22Rv1 (cell line): ENCODE measurements at regions not wholly inside any gene's neighbourhood (a gene's known extent, or its start where the extent isn't known, plus 50 kb on each side); places are given as distances from the start of the nearest gene placed in this dataset.
"Not testable (repeated sequence)": the region's sequence is repeated elsewhere in the genome, so short reads cannot be mapped to it uniquely, and the experiment has no call there.

Experiments used
- H3K27ac ChIP-seq: fragments of 450-650 bp; 2 replicates; pipeline ENCODE4 v1.5.1; 2017
- ZFX ChIP-seq: fragments of 450-650 bp; IDR thresholded peaks from 2 replicates; pipeline ENCODE4 v1.6.1; 2017; ENCODE audit warnings: antibody characterized with exemption, borderline replicate concordance
- TF ChIP-seq, protein P1 (sequence below): fragments of 450-650 bp; IDR thresholded peaks from 2 replicates; pipeline ENCODE4 v1.5.1; 2017; ENCODE audit warnings: mild to moderate bottlenecking

GRCh38 chr4:66376921-66377320 is 706.6 kb upstream of the EPHA5 start:
- TF ChIP-seq, protein P1, sequence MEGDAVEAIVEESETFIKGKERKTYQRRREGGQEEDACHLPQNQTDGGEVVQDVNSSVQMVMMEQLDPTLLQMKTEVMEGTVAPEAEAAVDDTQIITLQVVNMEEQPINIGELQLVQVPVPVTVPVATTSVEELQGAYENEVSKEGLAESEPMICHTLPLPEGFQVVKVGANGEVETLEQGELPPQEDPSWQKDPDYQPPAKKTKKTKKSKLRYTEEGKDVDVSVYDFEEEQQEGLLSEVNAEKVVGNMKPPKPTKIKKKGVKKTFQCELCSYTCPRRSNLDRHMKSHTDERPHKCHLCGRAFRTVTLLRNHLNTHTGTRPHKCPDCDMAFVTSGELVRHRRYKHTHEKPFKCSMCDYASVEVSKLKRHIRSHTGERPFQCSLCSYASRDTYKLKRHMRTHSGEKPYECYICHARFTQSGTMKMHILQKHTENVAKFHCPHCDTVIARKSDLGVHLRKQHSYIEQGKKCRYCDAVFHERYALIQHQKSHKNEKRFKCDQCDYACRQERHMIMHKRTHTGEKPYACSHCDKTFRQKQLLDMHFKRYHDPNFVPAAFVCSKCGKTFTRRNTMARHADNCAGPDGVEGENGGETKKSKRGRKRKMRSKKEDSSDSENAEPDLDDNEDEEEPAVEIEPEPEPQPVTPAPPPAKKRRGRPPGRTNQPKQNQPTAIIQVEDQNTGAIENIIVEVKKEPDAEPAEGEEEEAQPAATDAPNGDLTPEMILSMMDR = no peak
- no peak for TF ChIP-seq ZFX

GRCh38 chr4:66376396-66376795 is 706.1 kb upstream of the EPHA5 start:
- TF ChIP-seq, protein P1 = no peak
- no peak for TF ChIP-seq ZFX
- H3K27ac ChIP-seq = no peak overlapping the region

More at GRCh38 chr4:66376921-66377320, 706.6 kb upstream of the EPHA5 start:
- H3K27ac ChIP-seq = no peak overlapping the region

- H3K27ac ChIP-seq = no peak overlapping the region
- TF ChIP-seq, protein P1 = no peak
- no peak for TF ChIP-seq ZFX
These were observed 703.0 kb upstream of the EPHA5 start for GRCh38 chr4:66373268-66373667.

- H3K27ac ChIP-seq = no peak overlapping the region
These were observed 702.4 kb upstream of the EPHA5 start for GRCh38 chr4:66372706-66373105.

GRCh38 chr4:66367043-66367660 is 696.9 kb upstream of the EPHA5 start:
- TF ChIP-seq ZFX = no peak
- TF ChIP-seq, protein P1 = no peak
- no peak overlapping the region for H3K27ac ChIP-seq

More at GRCh38 chr4:66372706-66373105, 702.4 kb upstream of the EPHA5 start:
- TF ChIP-seq ZFX = no peak
- TF ChIP-seq, protein P1 = no peak

- H3K27ac ChIP-seq = not testable (repeated sequence)
These were observed 690.1 kb upstream of the EPHA5 start for GRCh38 chr4:66360395-66360794.

- no peak for TF ChIP-seq ZFX
- TF ChIP-seq, protein P1 = no peak
- H3K27ac ChIP-seq = no peak overlapping the region
These were observed 687.0 kb upstream of the EPHA5 start for GRCh38 chr4:66357316-66357715.

DNA sequence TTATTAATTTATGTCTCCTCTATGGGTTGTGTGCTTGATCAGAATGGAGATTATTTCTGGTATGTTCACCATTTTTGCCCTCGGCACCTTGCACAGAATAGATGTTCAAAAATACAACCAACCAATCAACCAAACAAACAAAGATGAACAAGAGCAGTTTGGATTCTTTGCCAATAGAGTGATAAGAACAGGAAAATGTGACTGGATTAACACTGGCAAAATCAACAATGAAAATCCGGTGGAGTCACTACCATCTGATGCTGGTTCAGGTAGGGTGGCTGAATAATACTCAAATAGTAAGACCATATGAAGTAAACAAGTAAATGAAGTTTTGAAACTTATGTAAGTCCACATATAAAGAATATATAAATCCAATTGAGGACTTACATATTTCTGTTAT is 685.0 kb upstream of the EPHA5 start:
- no peak overlapping the region for H3K27ac ChIP-seq
- TF ChIP-seq, protein P1 = no peak
- no peak for TF ChIP-seq ZFX
